ENCODE measurements at regions not wholly inside any gene's neighbourhood (a gene's known extent, or its start where the extent isn't known, plus 50 kb on each side); places are given as distances from the start of the nearest gene placed in this dataset.

DNA sequence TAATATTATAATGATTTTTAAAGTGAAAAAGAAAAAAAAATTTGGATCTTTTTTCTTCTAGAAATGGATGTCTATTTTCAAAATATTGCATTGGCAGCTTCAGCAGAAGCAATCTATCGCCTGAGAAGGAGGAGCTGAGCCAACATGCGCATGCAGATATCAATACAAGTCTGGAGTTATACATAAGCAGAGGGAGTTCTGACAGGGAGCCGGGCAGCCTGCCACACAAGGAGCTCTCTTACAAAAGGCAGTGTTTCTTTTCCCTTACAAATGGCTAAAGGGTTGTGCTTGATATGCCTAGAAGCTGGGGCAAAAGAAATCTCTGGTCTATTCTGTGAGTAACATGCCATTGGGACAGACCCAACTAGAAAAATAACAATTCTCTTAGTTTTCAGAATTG, 291.9 kb upstream of the TRIB2 start:
- TF ChIP-seq GATA3 (IDR thresholded peaks at IDR 0.05; ENCODE audit: low read depth, low read length) (no peak), GATA2 (IDR thresholded peaks at IDR 0.05; ENCODE audit: low read depth, low read length) (no peak)

Data from SH-SY5Y (cell line).